ENCODE measurements at regions not wholly inside any gene's neighbourhood (a gene's known extent, or its start where the extent isn't known, plus 50 kb on each side); places are given as distances from the start of the nearest gene placed in this dataset.

DNA sequence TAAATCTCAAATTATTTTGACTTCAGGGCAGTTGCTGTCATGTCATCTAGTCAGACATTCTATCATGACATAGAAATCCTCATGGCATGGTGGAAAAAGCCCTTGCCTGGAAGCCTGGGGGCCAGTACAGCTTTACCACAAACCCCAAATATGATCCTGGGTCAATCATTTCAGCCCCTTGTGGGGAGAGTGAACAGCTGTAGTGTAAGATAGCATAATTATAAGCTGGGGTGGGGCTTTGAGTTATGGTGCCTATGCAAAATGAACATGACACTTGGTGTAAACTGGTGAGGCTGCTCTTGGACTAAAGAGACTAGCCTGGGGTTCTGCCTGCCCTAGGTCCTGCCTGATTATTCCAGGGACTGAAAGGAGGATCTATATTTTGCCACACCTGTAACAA is 207.7 kb upstream of the DDHD1 start:
- Histone ChIP-seq H3K9me3 (no peaks in the 10 kb centered on the region), H3K27ac (no peak overlapping the region), H3K4me3 (ENCODE audit: low read depth in 1 of 2, low read length in 1 of 2) (no peak overlapping the region), H3K27me3 (no peaks in the 10 kb centered on the region), H3K36me3 (no peaks in the 10 kb centered on the region), H3K4me1 (ENCODE audit: control insufficient read depth in 1 of 2, insufficient read depth in 1 of 2, low read depth in 1 of 2, low read length in 1 of 2) (no peaks in the 10 kb centered on the region)
- TF ChIP-seq, protein P1, sequence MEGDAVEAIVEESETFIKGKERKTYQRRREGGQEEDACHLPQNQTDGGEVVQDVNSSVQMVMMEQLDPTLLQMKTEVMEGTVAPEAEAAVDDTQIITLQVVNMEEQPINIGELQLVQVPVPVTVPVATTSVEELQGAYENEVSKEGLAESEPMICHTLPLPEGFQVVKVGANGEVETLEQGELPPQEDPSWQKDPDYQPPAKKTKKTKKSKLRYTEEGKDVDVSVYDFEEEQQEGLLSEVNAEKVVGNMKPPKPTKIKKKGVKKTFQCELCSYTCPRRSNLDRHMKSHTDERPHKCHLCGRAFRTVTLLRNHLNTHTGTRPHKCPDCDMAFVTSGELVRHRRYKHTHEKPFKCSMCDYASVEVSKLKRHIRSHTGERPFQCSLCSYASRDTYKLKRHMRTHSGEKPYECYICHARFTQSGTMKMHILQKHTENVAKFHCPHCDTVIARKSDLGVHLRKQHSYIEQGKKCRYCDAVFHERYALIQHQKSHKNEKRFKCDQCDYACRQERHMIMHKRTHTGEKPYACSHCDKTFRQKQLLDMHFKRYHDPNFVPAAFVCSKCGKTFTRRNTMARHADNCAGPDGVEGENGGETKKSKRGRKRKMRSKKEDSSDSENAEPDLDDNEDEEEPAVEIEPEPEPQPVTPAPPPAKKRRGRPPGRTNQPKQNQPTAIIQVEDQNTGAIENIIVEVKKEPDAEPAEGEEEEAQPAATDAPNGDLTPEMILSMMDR (IDR thresholded peaks at IDR 0.05) = no peak

DNA sequence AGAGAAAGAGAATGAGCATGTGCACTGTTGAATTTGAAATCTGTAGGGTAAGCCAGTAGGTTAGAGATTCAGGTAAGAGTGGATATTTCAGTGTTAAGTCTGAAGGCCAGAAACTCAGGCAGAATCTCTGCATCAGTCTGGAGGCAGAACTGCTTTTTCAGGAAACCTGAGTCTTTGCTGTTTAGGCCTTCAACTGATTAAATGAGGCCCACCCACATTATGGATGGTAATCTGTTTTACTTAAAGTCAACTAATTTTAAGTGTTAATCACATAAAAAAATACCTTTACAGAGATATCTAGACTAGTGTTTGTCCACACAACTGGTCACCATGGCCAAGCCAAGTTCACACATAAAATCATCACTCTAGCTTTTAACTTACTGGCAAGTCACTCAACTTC is 205.0 kb upstream of the DDHD1 start:
- no peaks in the 10 kb centered on the region for H3K4me1 ChIP-seq (ENCODE audit: control insufficient read depth in 1 of 2, insufficient read depth in 1 of 2, low read depth in 1 of 2, low read length in 1 of 2)
- H3K27ac ChIP-seq = no peak overlapping the region
- no peak overlapping the region for H3K4me3 ChIP-seq (ENCODE audit: low read depth in 1 of 2, low read length in 1 of 2)
- no peaks in the 10 kb centered on the region for H3K9me3 ChIP-seq
- TF ChIP-seq, protein P1 (IDR thresholded peaks at IDR 0.05) = no peak
- H3K36me3 ChIP-seq = no peaks in the 10 kb centered on the region
- H3K27me3 ChIP-seq = no peaks in the 10 kb centered on the region

GRCh38 chr14:53356361-53357150 is 203.4 kb upstream of the DDHD1 start:
- Histone ChIP-seq H3K4me1 (ENCODE audit: control insufficient read depth in 1 of 2, insufficient read depth in 1 of 2, low read depth in 1 of 2, low read length in 1 of 2) (no peaks in the 10 kb centered on the region), H3K27me3 (no peaks in the 10 kb centered on the region), H3K27ac (no peak overlapping the region), H3K36me3 (no peaks in the 10 kb centered on the region), H3K9me3 (no peaks in the 10 kb centered on the region), H3K4me3 (ENCODE audit: low read depth in 1 of 2, low read length in 1 of 2) (no peak overlapping the region)
- TF ChIP-seq, protein P1 (IDR thresholded peaks at IDR 0.05) = no peak

DNA sequence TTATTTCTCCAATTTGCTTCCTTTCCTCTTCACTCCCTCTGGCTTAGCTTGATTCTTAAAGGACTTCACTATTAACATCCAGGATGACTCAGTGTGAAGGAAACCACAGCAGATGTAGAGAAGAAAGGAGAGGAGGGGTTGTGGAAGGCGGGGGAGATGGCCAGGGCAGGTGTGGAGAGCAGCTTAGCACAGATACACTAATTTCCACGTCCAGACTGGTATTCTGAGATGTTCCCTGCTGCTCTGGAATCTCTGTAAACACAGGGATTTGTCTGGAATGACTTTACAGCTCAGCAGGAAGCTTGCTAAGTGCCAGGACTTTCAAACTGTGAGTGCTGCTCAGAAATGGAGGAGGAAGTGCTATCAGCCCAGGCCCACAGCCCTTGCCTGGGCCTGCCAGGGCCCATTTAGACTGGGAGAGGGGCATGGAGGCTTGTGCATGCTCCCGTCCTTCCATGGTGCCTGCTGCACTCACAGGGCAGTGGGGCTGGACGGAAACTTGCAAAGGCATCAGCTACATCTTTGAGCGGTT is 202.5 kb upstream of the DDHD1 start:
- no peaks in the 10 kb centered on the region for H3K9me3 ChIP-seq
- TF ChIP-seq, protein P1 (IDR thresholded peaks at IDR 0.05) = no peak
- H3K27ac ChIP-seq = no peak overlapping the region
- H3K4me1 ChIP-seq (ENCODE audit: control insufficient read depth in 1 of 2, insufficient read depth in 1 of 2, low read depth in 1 of 2, low read length in 1 of 2) = no peaks in the 10 kb centered on the region
- H3K27me3 ChIP-seq = no peaks in the 10 kb centered on the region
- no peak overlapping the region for H3K4me3 ChIP-seq (ENCODE audit: low read depth in 1 of 2, low read length in 1 of 2)
- H3K36me3 ChIP-seq = no peaks in the 10 kb centered on the region

- Histone ChIP-seq H3K9me3 (no peaks in the 10 kb centered on the region), H3K36me3 (no peaks in the 10 kb centered on the region), H3K4me1 (ENCODE audit: control insufficient read depth in 1 of 2, insufficient read depth in 1 of 2, low read depth in 1 of 2, low read length in 1 of 2) (no peaks in the 10 kb centered on the region), H3K27me3 (no peaks in the 10 kb centered on the region), H3K27ac (no peak overlapping the region), H3K4me3 (ENCODE audit: low read depth in 1 of 2, low read length in 1 of 2) (no peak overlapping the region)
- TF ChIP-seq, protein P1 (IDR thresholded peaks at IDR 0.05) = no peak
Observed at GRCh38 chr14:53354336-53354735, 201.2 kb upstream of the DDHD1 start.

All from neutrophil (primary cell).